K562 (cell line): ENCODE measurements at regions not wholly inside any gene's neighbourhood (a gene's known extent, or its start where the extent isn't known, plus 50 kb on each side); places are given as distances from the start of the nearest gene placed in this dataset.

Experiments used
- CHD2 ChIP-seq: IDR thresholded peaks from 2 replicates; pipeline ENCODE4 v1.6.1; 2011; ENCODE audit warnings: low read depth, low read length
- CREB3L1 ChIP-seq: fragments of 450-650 bp; IDR thresholded peaks from 2 replicates; pipeline ENCODE4 v1.6.1; 2014; ENCODE audit warnings: low read depth, mild to moderate bottlenecking, moderate library complexity, borderline replicate concordance
- CTCF ChIP-seq, 3 experiments: IDR thresholded peaks in 2 of 3; conservative IDR thresholded peaks in 1 of 3; 2 replicates each; pipeline ENCODE4 v1.5.1; 2011 to 2012; ENCODE audit warnings: low read length in 3 of 3, mild to moderate bottlenecking in 3 of 3, control low read depth in 2 of 3, improper control_type of control experiment in 1 of 3, inconsistent platforms in 1 of 3, low read depth in 1 of 3, mixed read lengths in 1 of 3, moderate library complexity in 1 of 3; ENCODE audit not compliant: insufficient read depth in 2 of 3
- FOXM1 ChIP-seq, 2 experiments: fragments of 450-650 bp in 1 of 2; sonication (generic) in 1 of 2; formaldehyde crosslinking in 1 of 2; IDR thresholded peaks; 2 replicates each; pipeline versions ENCODE4 v1.6.1 to v1.9.0; 2017 to 2022; ENCODE audit warnings: low read depth in 2 of 2, mild to moderate bottlenecking in 2 of 2, missing genetic modification reagents in 1 of 2, moderate library complexity in 1 of 2
- KDM1A ChIP-seq, 2 experiments: fragments of 450-650 bp; IDR thresholded peaks; 2 replicates each; pipeline ENCODE4 v1.6.1; 2016; ENCODE audit warnings: mild to moderate bottlenecking in 2 of 2
- REST ChIP-seq, 2 experiments: fragments of 450-650 bp; formaldehyde crosslinking in 1 of 2; IDR thresholded peaks; 2 replicates each; pipeline versions ENCODE4 v1.4.0 to v1.6.1; 2014 to 2020; ENCODE audit warnings: mild to moderate bottlenecking in 2 of 2, borderline replicate concordance in 1 of 2, low read depth in 1 of 2
- XRCC5 ChIP-seq: fragments of 200-400 bp; formaldehyde crosslinking; IDR thresholded peaks from 2 replicates; pipeline ENCODE4 v1.6.1; 2017; ENCODE audit warnings: low read depth, mild to moderate bottlenecking, low read length
- ZNF639 ChIP-seq, 2 experiments: fragments of 200-800 bp in 1 of 2; sonication (Bioruptor generic) in 1 of 2; sonication (generic) in 1 of 2; formaldehyde crosslinking in 1 of 2; IDR thresholded peaks in 1 of 2; conservative IDR thresholded peaks in 1 of 2; 2 replicates each; pipeline versions ENCODE4 v1.5.0 to v1.6.1; 2016 to 2020; ENCODE audit warnings: missing compliant biosample characterization in 1 of 2, missing genetic modification characterization in 1 of 2, missing genetic modification reagents in 1 of 2

GRCh38 chr16:6281274-6281673 is 1051.4 kb upstream of the RBFOX1 start:
- TF ChIP-seq CHD2 (no peak), ZNF639 (CRISPR knock-in tag; conservative IDR thresholded peaks at IDR 0.05 in 1 of 2, IDR thresholded peaks at IDR 0.05 in 1 of 2) (no peak), CREB3L1 (no peak), XRCC5 (no peak), REST (IDR thresholded peaks at IDR 0.05; ENCODE audit: borderline replicate concordance) (no peak), REST (CRISPR knock-in tag; IDR thresholded peaks at IDR 0.05; ENCODE audit: low read depth) (no peak), KDM1A (IDR thresholded peaks at IDR 0.05) (no peak), FOXM1 (IDR thresholded peaks at IDR 0.05; ENCODE audit: low read depth) (no peak), FOXM1 (CRISPR knock-in tag; IDR thresholded peaks at IDR 0.05; ENCODE audit: low read depth) (no peak), CTCF (IDR thresholded peaks at IDR 0.05 in 2 of 3, conservative IDR thresholded peaks at IDR 0.05 in 1 of 3; ENCODE audit: insufficient read depth in 2 of 3, low read depth in 1 of 3, low read length in 3 of 3) (no peak)
